Vagina (tissue), 2 donors: ENCODE measurements at regions not wholly inside any gene's neighbourhood (a gene's known extent, or its start where the extent isn't known, plus 50 kb on each side); places are given as distances from the start of the nearest gene placed in this dataset.

Source experiments
- POLR2A ChIP-seq, 2 donors: fragments of 450-650 bp; IDR thresholded peaks; one replicate each; pipeline ENCODE4 v1.6.1; 2017; ENCODE audit warnings: antibody characterized with exemption in 2 of 2, mild to moderate bottlenecking in 2 of 2, moderate library complexity in 2 of 2
- POLR2AphosphoS5 ChIP-seq, 2 donors: sonication (generic); formaldehyde crosslinking; IDR thresholded peaks; one replicate each; pipeline ENCODE4 v1.9.0; 2017; ENCODE audit warnings: antibody characterized with exemption in 2 of 2, mild to moderate bottlenecking in 2 of 2, low read depth in 1 of 2; ENCODE audit not compliant: insufficient read depth in 1 of 2
- TF ChIP-seq, protein P1 (sequence below), 3 experiments: fragments of 450-650 bp in 2 of 3; fragments of 200-600 bp in 1 of 3; sonication (generic) in 1 of 3; IDR thresholded peaks; one replicate each; pipeline ENCODE4 v1.5.1; 2017 to 2019; ENCODE audit warnings: antibody characterized with exemption in 3 of 3, mild to moderate bottlenecking in 2 of 3, moderate library complexity in 2 of 3

DNA sequence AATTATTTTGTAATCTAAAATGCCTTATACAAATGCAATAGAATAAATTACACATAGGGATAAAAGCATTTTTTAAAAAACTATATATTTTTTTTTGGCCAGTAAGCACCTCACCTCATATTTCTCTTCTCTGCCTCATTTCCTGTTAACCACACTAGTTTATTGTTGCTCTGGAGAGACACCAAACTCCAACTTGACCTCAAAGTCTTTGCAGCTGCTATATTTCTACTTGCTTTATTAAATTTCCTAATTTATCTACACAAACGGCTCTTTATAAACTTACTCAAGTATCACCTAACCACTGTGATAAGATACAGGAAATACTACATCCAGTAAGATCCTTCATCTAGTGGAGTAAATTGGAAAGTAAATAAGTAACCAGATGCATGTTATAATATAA lies 622.3 kb downstream of the C12orf50 start:
- TF ChIP-seq, protein P1, sequence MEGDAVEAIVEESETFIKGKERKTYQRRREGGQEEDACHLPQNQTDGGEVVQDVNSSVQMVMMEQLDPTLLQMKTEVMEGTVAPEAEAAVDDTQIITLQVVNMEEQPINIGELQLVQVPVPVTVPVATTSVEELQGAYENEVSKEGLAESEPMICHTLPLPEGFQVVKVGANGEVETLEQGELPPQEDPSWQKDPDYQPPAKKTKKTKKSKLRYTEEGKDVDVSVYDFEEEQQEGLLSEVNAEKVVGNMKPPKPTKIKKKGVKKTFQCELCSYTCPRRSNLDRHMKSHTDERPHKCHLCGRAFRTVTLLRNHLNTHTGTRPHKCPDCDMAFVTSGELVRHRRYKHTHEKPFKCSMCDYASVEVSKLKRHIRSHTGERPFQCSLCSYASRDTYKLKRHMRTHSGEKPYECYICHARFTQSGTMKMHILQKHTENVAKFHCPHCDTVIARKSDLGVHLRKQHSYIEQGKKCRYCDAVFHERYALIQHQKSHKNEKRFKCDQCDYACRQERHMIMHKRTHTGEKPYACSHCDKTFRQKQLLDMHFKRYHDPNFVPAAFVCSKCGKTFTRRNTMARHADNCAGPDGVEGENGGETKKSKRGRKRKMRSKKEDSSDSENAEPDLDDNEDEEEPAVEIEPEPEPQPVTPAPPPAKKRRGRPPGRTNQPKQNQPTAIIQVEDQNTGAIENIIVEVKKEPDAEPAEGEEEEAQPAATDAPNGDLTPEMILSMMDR (IDR thresholded peaks at IDR 0.05) = no peak
- TF ChIP-seq POLR2A (IDR thresholded peaks at IDR 0.05) = no peak
- TF ChIP-seq POLR2AphosphoS5 (IDR thresholded peaks at IDR 0.05; ENCODE audit: insufficient read depth in 1 of 2, low read depth in 1 of 2) = no peak
